ENCODE measurements at regions not wholly inside any gene's neighbourhood (a gene's known extent, or its start where the extent isn't known, plus 50 kb on each side); places are given as distances from the start of the nearest gene placed in this dataset.

DNA sequence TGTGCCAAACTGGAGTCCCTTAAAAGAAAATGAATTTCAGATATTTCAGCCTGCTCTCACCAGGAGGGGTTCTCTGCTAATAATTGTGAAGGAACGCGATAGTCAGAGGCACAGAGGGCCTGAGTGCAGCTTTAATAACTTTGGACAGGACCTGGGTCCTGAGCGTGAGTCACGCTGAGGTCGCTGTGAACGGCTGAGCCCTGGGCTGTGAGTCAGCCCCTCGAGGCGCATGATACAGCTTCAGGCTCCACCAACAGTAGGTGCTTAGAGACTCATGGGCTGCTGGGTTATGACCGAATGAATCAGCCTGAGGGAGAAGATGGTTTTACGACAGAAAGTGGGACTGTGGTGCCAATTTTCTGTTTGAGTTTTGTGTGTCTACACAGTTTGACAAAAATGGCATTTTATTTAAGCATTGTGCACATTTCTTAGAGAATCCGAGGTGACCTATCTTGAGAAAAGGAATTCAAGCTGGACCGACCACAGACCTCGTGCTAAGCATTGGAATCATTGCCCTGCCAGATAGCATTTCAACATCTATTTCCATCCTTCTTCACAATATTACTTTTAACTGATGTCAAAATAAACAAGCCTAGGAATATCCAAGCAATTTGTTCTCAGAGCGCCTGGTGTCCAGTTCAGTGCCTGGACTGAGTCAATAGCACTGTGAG, 183.0 kb downstream of the THBS2 start:
- in situ Hi-C loops (cut with MboI; ENCODE audit: low pct_unique_long_range_greater_than_20kb, low sequenced_read_pairs), result no loop called here
- DNase-seq, result no peak

DNA sequence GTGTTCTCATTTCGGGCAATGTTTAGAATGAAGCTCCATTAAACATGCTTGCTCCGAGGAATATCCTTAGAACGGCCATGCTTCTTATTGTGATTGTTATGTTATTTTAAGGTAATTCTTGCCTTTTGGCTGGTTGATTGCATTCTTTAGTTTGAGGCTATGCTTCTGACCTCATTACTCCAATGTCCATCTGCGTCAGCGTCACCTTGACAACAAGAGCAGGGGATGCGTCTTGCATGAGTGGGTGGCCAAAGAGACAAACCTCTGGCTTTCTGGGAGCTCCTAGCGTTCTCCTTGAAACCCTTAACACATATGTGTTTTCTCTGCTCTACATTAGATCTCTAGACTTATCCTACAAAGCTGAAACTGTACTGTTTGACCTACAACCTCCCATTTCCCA, 184.3 kb downstream of the THBS2 start:
- no peak for DNase-seq
- in situ Hi-C loops (cut with MboI; ENCODE audit: low pct_unique_long_range_greater_than_20kb, low sequenced_read_pairs), result no loop called here

DNA sequence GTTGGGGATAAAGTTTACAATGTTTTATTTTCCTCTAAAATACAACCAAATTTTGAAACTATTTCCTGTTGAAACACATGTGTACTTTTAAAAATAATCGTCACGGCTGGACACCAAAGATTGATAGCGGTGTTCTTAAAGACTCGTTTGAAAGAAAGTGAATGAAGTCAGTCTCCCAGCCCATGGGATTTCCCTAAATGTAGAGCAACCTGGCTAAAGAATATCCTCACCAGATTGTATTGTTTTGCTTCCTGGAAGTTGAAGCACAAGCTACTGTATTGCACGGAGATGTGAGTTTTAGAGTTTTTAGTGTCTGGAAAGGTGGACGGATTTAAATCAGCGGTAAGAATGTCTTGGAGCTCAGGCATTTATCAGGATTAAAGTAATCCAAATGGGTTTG, 189.5 kb downstream of the THBS2 start:
- in situ Hi-C loops (cut with MboI; ENCODE audit: low pct_unique_long_range_greater_than_20kb, low sequenced_read_pairs), result no loop called here
- no peak for DNase-seq

DNA sequence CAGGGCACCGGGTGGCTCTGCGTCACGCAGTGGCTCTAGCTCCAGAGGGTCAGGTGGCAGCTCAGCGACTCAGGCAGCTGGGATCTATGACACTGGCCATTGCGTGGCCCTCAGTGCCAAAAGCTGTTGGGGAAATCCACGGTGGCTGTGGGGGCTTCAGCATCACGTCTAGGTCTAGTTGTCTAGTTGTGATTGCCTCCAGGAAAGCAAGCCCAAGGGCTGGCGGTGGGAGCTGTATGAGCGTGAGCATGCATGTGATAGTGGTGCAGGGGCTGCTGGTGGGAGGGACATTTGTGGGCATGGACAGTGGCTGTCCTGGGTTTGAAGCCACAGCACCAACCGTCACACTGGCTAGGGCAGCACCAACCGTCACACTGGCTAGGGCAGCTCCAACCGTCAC, 191.4 kb downstream of the THBS2 start:
- DNase-seq, result no peak
- in situ Hi-C loops (cut with MboI; ENCODE audit: low pct_unique_long_range_greater_than_20kb, low sequenced_read_pairs), result no loop called here

DNA sequence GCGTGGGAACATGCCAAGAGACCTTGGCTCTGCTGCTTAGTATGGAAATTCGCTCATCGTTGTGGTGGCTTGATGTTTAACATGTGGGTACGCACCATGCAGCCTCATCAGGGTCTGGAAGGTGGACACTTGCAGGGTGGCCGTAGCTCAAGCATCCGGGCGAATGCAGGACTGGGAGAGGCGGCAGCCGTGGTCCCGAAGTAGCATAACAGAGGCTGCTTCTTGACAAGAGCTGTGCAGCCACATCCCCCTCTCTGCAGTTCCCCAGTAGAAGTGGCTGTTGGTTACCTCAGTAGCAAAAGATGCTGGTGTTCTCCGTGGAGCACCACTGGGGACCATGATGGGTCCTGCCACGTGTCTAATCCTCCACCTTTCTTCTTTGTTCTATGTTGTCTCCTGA, 195.0 kb downstream of the THBS2 start:
- in situ Hi-C loops (cut with MboI; ENCODE audit: low pct_unique_long_range_greater_than_20kb, low sequenced_read_pairs), result no loop called here
- no peak for DNase-seq

DNA sequence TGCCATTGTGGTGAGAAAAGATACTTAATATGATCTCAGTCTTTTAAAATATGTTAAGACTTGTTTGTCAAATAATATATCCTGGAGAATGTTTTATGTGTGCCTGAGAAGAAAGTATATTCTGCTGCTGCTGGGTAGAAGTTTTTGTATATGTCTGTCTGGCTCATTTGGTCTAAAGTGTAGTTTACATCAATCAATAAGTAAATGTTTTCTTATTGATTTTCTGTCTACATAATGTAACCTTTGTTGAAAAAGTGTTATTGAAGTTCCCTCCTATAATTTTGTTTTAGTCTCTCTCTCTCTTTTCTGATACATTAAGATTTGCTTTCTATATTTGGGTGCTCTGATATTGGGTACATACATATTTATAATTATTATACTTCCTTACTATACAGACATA, 201.2 kb downstream of the THBS2 start:
- DNase-seq, result no peak
- in situ Hi-C loops (cut with MboI; ENCODE audit: low pct_unique_long_range_greater_than_20kb, low sequenced_read_pairs), result no loop called here

DNA sequence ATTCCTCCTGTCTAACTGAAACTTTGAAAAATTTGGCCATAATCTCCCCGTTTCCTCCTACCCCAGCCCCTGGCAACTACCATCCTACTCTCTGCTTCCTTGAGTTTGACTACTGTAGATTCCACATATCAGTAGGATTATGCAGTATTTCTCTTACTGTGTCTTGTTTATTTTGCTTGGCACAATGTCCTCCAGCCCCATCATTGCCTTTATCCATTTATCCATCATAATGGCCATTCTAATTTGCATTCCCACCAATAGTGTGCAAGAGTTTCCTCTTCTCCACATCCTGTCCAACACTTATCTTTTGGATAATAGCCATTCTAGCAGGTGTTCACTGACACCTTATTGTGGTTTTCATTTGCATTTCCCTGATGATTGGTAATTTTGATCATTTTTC, 202.3 kb downstream of the THBS2 start:
- no peak for DNase-seq
- in situ Hi-C loops (cut with MboI; ENCODE audit: low pct_unique_long_range_greater_than_20kb, low sequenced_read_pairs), result no loop called here

DNA sequence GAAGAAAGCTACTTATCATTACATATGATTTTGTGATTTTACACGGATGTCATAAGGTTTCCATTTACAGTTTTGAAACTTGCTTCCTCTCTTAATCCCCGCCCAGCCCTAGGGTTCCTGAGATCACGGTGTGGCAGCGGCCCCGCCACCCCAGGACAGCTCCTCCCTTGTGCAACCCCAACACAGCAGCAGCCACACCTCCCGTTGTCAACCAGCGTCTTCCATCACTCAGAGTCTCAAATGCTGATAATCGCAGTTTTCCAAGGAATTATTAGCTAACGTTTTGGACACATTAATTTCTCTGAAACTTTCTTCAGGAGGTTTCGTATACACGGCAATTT, 204.8 kb downstream of the THBS2 start:
- no peak for DNase-seq

DNA sequence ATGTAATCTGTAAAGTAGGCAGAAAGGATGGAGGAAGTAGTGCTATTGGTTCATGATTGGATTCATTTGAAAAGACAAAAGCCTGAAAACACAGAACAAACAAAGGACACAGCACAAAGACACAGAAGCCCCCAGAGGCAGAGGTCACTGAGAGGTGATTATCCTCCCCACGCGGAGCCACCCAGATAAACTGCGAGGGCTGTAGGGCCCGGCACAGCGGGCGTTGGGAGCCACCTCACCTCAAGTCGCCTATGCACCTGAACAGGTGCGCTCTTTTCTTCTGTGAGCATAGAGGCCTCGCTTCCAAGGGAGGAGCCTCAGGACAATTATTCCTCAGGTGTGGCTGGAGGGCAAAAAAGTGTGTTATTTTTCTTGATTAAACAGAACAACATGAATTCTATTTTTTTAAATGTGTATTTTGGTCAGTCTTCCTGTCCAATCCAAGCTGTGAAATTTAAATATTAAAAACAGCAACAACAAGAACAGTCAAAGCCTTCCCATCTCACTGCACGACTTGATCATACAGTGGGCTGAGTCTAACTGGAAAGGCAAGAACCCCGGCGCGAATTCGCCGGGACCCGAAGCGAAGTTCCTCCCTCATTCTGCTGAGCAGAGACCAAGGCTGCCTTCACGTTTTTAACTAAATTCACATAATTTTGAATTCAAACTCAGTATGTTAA, 205.3 kb downstream of the THBS2 start:
- DNase-seq, result no peak

More for the DNA sequence above, 204.8 kb downstream of the THBS2 start:
- in situ Hi-C loops (cut with MboI; ENCODE audit: low pct_unique_long_range_greater_than_20kb, low sequenced_read_pairs), result no loop called here

DNA sequence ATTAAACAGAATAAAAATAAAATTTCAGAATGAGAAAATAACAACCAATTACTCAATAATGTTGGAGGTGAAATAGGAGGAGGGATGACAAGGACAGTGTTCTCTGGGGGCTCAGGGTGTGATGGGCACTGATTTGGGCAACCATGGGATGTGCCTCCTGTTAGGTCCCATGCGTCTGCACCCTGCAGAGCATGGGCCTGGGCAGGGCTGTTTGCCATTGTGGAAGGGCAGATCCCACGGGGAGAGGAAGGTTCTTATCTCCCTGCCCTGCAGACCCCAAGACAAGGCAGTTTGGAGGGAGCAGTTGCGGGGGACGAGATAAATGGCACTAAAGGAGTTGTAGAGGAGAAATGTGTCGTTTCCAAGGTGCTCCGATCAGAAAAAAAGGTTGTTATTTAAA, 206.3 kb downstream of the THBS2 start:
- DNase-seq, result no peak
- in situ Hi-C loops (cut with MboI; ENCODE audit: low pct_unique_long_range_greater_than_20kb, low sequenced_read_pairs), result no loop called here

More for the DNA sequence above, 205.3 kb downstream of the THBS2 start:
- in situ Hi-C loops (cut with MboI; ENCODE audit: low pct_unique_long_range_greater_than_20kb, low sequenced_read_pairs), result no loop called here

DNA sequence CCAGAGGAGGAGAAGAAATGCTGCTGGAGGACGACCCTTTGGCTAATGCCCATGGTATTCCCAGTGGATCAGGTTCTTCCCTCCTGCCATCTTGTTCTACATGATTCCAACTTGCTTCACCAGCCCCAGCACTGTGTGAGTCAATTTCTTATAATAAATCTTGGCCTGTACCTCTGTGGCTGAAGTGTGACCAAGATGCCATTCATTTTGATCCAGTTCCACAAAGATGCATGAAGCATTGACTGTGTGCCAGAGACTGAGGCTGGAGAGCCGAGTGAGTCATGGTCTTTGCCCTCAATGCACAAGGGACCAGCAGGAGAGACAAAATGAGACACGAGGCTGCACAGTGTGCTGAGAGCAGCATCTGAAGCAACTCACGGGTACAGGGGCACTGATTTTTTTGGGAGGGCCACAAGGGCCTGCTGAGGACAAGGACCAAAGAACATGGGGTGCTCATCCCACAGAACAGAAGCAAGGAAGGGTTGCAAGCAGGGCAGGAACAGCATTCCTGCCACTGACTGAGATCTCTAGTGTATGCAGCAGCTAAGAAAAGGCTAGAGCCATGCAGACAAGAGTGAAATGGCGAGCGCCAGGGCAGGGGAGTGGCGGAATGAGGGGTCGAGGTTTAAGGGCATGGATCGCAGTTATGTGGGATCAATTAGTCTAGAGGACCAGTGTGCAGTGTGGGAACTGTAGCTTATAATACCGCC, 207.0 kb downstream of the THBS2 start:
- in situ Hi-C loops (cut with MboI; ENCODE audit: low pct_unique_long_range_greater_than_20kb, low sequenced_read_pairs), result no loop called here
- DNase-seq, result no peak

DNA sequence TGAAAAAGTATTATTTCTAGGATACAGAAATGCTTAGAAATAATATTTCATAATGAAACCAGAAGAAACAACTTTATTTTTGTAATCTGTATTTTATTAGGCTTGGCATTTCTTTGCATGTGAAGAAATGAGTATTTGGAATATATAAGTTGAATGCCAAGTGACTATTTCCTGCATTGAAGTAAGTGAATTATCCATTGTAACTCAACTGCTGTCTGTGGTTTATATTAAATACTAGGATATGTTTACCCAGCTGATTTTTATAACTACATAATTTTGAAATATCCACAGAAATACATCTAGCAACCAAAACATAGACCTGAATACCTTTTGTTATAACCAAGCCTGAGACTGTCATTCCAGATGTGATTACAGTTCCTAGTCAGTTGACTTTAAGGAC, 207.6 kb downstream of the THBS2 start:
- in situ Hi-C loops (cut with MboI; ENCODE audit: low pct_unique_long_range_greater_than_20kb, low sequenced_read_pairs), result no loop called here

DNA sequence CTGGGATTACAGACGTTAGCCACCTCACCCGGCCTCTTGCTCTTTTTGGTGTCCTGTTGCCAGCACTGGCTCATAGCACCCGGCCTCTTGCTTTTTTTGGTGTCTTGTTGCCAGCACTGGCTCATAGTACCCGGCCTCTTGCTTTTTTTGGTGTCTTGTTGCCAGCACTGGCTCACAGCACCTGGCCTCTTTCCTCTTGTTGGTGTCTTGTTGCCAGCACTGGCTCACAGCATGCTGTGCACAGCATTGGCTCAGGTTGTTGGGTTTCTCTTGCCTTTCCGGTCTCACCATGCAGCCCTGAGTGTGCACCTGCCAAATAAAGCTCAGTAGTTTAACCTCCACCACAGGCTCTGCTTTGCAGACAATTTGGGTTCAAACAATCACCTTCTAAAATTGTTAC, 208.2 kb downstream of the THBS2 start:
- no peak for DNase-seq
- in situ Hi-C loops (cut with MboI; ENCODE audit: low pct_unique_long_range_greater_than_20kb, low sequenced_read_pairs), result no loop called here

More for the DNA sequence above, 207.6 kb downstream of the THBS2 start:
- no peak for DNase-seq

DNA sequence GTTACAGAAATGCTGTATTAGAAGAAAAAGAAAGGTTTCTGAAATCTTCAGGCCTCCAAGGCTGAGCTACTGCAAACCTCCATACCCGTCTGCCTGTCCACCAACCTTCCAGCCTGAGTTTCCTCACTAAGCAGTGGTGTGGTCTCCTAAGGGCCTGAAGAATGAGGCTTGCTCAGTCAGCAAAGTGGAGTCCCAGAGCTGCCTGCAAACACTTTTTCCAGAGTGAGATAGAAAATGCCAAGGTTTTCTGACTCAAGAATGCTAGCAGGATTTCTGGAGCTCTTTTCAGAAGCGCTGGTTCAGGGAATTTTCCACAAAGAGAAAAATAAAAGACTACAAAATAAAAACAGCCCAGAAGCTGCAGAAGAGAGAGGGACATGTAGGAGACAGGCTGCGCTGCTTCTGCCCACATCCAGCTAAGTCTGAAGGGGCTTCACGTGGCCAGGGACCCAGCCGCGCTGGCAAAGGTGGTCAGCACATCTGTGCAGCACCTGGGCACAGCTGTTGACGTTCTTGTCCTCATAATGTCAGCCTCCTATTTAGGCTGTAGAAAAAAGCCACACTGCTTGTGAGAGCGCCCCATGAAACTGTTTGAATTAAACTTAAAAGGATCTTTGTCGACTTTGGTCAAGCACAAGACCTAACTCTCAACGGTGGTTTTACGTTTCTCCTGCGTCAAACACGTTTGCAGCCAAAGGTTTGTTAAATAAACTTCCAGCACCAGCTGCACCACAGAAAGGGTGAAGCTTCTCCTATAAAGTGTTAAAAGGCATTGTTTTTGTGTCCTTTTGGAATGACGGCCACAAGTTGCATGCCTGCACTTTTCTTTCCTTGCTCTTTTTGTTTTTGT, 209.0 kb downstream of the THBS2 start:
- in situ Hi-C loops (cut with MboI; ENCODE audit: low pct_unique_long_range_greater_than_20kb, low sequenced_read_pairs), result no loop called here
- DNase-seq, result no peak

DNA sequence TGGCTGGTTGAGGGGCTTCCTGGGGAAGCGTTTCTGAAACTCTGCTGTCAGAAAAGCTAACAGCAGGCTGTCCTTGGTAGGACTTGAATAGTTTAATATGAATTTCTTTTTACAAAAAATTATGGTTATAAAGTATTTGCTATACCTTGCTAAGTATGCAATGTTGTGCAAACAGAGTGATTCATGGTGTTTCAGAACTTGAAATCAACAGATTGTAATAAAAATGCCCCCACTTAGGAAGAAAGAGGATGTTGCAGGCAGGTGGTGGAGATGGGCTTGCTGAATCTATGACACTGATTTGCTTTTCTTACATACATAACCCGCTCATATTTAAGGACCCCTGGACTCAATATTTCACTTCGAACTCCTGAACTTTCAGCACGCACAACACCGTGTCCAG, 211.6 kb downstream of the THBS2 start:
- no peak for DNase-seq
- in situ Hi-C loops (cut with MboI; ENCODE audit: low pct_unique_long_range_greater_than_20kb, low sequenced_read_pairs), result no loop called here

DNA sequence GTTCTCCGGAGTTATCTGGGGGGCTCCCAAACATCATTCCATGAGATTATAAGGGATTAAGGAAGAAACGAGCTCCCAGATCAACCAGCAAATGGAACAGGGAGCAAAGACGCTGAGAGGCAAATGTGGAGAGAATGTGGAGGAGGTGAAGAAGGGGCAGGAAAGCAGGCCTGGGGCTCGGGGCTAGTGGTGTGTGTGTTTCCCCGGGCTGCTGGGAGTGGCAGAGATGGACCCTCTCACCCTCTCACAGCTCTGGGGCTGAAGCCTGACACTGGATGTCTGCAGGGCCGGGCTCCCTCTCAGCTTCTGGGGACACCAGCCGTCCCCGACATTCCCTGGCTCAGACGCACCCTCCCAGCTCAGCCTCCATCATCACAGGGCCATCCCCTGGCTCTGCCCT, 212.6 kb downstream of the THBS2 start:
- DNase-seq, result no peak
- in situ Hi-C loops (cut with MboI; ENCODE audit: low pct_unique_long_range_greater_than_20kb, low sequenced_read_pairs), result no loop called here

DNA sequence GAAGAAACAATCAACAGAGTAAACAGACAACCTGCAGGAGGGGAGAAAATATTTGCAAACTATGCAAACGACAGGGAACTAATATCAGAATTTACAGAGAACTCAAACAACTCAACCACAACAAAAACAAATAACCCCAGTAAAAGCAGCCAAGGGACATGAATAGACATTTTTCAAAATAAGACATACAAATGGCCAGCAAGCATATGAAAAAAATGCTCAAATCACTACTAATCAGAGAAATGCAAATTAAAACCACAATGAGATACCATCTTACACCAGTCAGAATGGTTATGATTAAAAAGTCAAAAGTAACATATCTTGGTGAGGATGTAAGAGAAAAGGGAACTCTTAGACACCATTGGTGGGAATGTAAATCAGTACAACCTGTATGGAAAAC, 215.0 kb downstream of the THBS2 start:
- no peak for DNase-seq
- in situ Hi-C loops (cut with MboI; ENCODE audit: low pct_unique_long_range_greater_than_20kb, low sequenced_read_pairs), result no loop called here

DNA sequence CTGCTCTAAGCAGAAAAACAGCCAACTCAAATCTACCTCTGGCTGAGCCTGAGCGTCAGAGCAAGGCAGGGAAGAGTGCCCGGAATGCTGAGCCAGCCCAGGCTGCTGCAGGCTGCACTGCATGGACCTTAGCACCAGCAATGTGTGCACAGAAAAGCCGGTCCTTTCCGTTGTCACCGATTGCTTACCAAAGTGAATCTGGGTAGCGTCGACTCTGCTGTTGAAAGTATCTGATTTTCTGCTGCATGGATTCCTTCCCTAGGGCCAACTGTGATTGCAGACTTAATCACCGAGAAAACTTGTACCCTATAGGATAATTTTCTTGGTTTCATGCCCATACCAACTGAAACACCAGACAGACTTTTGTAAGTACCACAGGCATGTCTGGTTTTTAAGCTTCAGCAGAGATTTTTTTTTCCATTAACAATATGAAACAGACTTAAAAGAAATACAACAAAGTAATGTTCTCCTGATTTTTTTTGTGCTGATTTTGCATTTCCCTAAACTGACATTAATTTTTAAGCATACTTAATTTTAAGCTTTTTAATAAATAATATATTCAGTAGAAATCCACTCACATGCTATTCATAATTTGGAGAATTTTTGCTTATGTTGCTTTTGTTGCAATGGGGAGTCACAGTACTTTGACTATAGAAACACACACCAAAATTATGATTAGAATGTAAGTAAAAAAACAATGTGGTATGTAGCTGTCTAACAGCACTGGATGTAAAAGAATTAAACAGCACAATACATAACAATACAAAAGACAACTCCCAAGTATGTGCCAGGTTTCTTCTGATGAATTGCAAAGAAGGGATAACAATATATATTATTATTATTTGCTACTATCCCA, 218.0 kb downstream of the THBS2 start:
- no peak for DNase-seq
- in situ Hi-C loops (cut with MboI; ENCODE audit: low pct_unique_long_range_greater_than_20kb, low sequenced_read_pairs), result no loop called here
